ENCODE measurements at regions not wholly inside any gene's neighbourhood (a gene's known extent, or its start where the extent isn't known, plus 50 kb on each side); places are given as distances from the start of the nearest gene placed in this dataset.

DNA sequence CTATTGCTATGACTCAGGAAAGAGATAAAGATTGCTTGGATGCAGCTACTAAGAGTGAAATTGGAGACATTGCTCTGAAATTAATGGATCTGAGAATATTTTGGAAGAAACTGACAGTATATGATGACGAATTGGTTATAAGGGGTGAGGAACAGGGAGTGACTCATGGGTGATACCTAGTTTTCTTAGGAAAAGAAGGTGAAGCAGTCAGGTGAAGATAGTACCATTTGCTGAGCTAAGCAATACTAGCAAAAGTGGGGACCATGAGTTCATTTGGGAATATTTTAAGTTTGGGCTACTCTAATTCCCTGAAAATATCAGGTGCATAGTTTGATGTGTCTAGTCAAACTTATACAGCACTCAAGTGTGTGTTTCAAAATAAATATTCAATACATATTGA lies 260.1 kb upstream of the NFIA start:
- FAIRE-seq (no peak), DNase-seq (no peak)
- no peaks in the 10 kb centered on the region for H3K36me3 ChIP-seq (ENCODE audit: control insufficient read depth in 2 of 3, insufficient read depth in 3 of 3, low read length in 3 of 3)
- no peaks in the 10 kb centered on the region for H3K9me3 ChIP-seq (ENCODE audit: control insufficient read depth in 2 of 3, insufficient read depth in 1 of 3, low read length in 3 of 3)
- no peak overlapping the region for H3K4me3 ChIP-seq (ENCODE audit: low read length in 3 of 3)
- intact Hi-C loops (cut with DNase I), result no loop called here
- no peaks in the 10 kb centered on the region for H3K4me1 ChIP-seq (ENCODE audit: control insufficient read depth in 2 of 3, insufficient read depth in 2 of 3, low read depth in 1 of 3, low read length in 3 of 3)
- H3K27me3 ChIP-seq (ENCODE audit: control insufficient read depth, insufficient read depth, low read length), result no peaks in the 10 kb centered on the region
- no peak overlapping the region for H3K27ac ChIP-seq (ENCODE audit: low read depth in 2 of 2, low read length in 2 of 2)
- H3K9ac ChIP-seq (ENCODE audit: low read length in 3 of 3), result no peak overlapping the region
- TF ChIP-seq, protein P1, sequence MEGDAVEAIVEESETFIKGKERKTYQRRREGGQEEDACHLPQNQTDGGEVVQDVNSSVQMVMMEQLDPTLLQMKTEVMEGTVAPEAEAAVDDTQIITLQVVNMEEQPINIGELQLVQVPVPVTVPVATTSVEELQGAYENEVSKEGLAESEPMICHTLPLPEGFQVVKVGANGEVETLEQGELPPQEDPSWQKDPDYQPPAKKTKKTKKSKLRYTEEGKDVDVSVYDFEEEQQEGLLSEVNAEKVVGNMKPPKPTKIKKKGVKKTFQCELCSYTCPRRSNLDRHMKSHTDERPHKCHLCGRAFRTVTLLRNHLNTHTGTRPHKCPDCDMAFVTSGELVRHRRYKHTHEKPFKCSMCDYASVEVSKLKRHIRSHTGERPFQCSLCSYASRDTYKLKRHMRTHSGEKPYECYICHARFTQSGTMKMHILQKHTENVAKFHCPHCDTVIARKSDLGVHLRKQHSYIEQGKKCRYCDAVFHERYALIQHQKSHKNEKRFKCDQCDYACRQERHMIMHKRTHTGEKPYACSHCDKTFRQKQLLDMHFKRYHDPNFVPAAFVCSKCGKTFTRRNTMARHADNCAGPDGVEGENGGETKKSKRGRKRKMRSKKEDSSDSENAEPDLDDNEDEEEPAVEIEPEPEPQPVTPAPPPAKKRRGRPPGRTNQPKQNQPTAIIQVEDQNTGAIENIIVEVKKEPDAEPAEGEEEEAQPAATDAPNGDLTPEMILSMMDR (IDR thresholded peaks at IDR 0.05; ENCODE audit: borderline replicate concordance, extremely low read depth, insufficient read depth), result no peak

DNA sequence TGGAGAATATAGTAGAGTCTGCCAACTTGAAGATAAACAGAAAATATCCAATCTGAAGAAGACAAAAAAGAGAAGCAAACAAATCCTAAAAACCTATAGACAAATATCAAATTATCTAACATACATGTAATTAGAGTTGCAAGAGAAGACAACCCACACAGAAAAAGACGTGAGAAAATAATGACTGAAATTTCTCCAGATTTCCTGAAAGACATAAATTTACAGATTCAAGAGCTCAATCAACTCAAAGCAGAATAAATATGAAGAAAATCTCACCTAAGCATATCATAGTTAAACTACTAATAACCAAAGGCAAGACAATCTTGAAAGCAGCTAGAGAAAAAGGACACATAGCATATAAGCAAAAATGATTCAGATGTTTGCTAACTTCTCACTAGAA lies 261.2 kb upstream of the NFIA start:
- FAIRE-seq (no peak), DNase-seq (no peak)
- H3K36me3 ChIP-seq (ENCODE audit: control insufficient read depth in 2 of 3, insufficient read depth in 3 of 3, low read length in 3 of 3), result no peaks in the 10 kb centered on the region
- no peak overlapping the region for H3K27ac ChIP-seq (ENCODE audit: low read depth in 2 of 2, low read length in 2 of 2)
- intact Hi-C loops (cut with DNase I), result no loop called here
- no peaks in the 10 kb centered on the region for H3K27me3 ChIP-seq (ENCODE audit: control insufficient read depth, insufficient read depth, low read length)
- no peaks in the 10 kb centered on the region for H3K4me1 ChIP-seq (ENCODE audit: control insufficient read depth in 2 of 3, insufficient read depth in 2 of 3, low read depth in 1 of 3, low read length in 3 of 3)
- H3K9ac ChIP-seq (ENCODE audit: low read length in 3 of 3), result no peak overlapping the region
- no peaks in the 10 kb centered on the region for H3K9me3 ChIP-seq (ENCODE audit: control insufficient read depth in 2 of 3, insufficient read depth in 1 of 3, low read length in 3 of 3)
- TF ChIP-seq, protein P1 (IDR thresholded peaks at IDR 0.05; ENCODE audit: borderline replicate concordance, extremely low read depth, insufficient read depth), result no peak
- H3K4me3 ChIP-seq (ENCODE audit: low read length in 3 of 3), result no peak overlapping the region

GRCh38 chr1:60818969-60819701 lies 263.2 kb upstream of the NFIA start:
- intact Hi-C loops (cut with DNase I), result no loop called here
- no peak for DNase-seq
- H3K27ac ChIP-seq (ENCODE audit: low read depth in 2 of 2, low read length in 2 of 2), result no peak overlapping the region
- FAIRE-seq, result no peak
- H3K27me3 ChIP-seq (ENCODE audit: control insufficient read depth, insufficient read depth, low read length), result no peaks in the 10 kb centered on the region
- H3K9ac ChIP-seq (ENCODE audit: low read length in 3 of 3), result no peak overlapping the region
- no peaks in the 10 kb centered on the region for H3K4me1 ChIP-seq (ENCODE audit: control insufficient read depth in 2 of 3, insufficient read depth in 2 of 3, low read depth in 1 of 3, low read length in 3 of 3)
- TF ChIP-seq, protein P1 (IDR thresholded peaks at IDR 0.05; ENCODE audit: borderline replicate concordance, extremely low read depth, insufficient read depth), result no peak
- no peaks in the 10 kb centered on the region for H3K9me3 ChIP-seq (ENCODE audit: control insufficient read depth in 2 of 3, insufficient read depth in 1 of 3, low read length in 3 of 3)
- H3K36me3 ChIP-seq (ENCODE audit: control insufficient read depth in 2 of 3, insufficient read depth in 3 of 3, low read length in 3 of 3), result no peaks in the 10 kb centered on the region
- H3K4me3 ChIP-seq (ENCODE audit: low read length in 3 of 3), result no peak overlapping the region

- H3K4me1 ChIP-seq (ENCODE audit: control insufficient read depth in 2 of 3, insufficient read depth in 2 of 3, low read depth in 1 of 3, low read length in 3 of 3), result no peaks in the 10 kb centered on the region
- DNase-seq (no peak), FAIRE-seq (no peak)
- H3K9me3 ChIP-seq (ENCODE audit: control insufficient read depth in 2 of 3, insufficient read depth in 1 of 3, low read length in 3 of 3), result no peaks in the 10 kb centered on the region
- intact Hi-C loops (cut with DNase I), result no loop called here
- TF ChIP-seq, protein P1 (IDR thresholded peaks at IDR 0.05; ENCODE audit: borderline replicate concordance, extremely low read depth, insufficient read depth), result no peak
- no peak overlapping the region for H3K27ac ChIP-seq (ENCODE audit: low read depth in 2 of 2, low read length in 2 of 2)
- no peaks in the 10 kb centered on the region for H3K27me3 ChIP-seq (ENCODE audit: control insufficient read depth, insufficient read depth, low read length)
- H3K36me3 ChIP-seq (ENCODE audit: control insufficient read depth in 2 of 3, insufficient read depth in 3 of 3, low read length in 3 of 3), result no peaks in the 10 kb centered on the region
- H3K4me3 ChIP-seq (ENCODE audit: low read length in 3 of 3), result no peak overlapping the region
- no peak overlapping the region for H3K9ac ChIP-seq (ENCODE audit: low read length in 3 of 3)
These were observed 269.3 kb upstream of the NFIA start for GRCh38 chr1:60813071-60813470.
